Right forelimb (tissue), 1 donor: ENCODE measurements at regions not wholly inside any gene's neighbourhood (a gene's known extent, or its start where the extent isn't known, plus 50 kb on each side); places are given as distances from the start of the nearest gene placed in this dataset.

ENCODE experiments used
- DNase-seq: peaks from one replicate; pipeline ENCODE4 v3.0.0-alpha.2; 2018

GRCh38 chr5:144582066-144582465 lies 411.4 kb downstream of the KCTD16 start:
- DNase-seq: no peak

GRCh38 chr5:144581044-144581443 lies 410.4 kb downstream of the KCTD16 start:
- no peak for DNase-seq

GRCh38 chr5:144577676-144578075 lies 407.0 kb downstream of the KCTD16 start:
- no peak for DNase-seq

GRCh38 chr5:144575736-144576135 lies 405.1 kb downstream of the KCTD16 start:
- DNase-seq: no peak

- DNase-seq: no peak
Measured at GRCh38 chr5:144567421-144567780, 396.7 kb downstream of the KCTD16 start.

GRCh38 chr5:144566747-144567420 lies 396.2 kb downstream of the KCTD16 start:
- DNase-seq: no peak

GRCh38 chr5:144549580-144549979 lies 378.9 kb downstream of the KCTD16 start:
- DNase-seq: peak; percentile 48

- no peak for DNase-seq
Measured at GRCh38 chr5:144548936-144549335, 378.3 kb downstream of the KCTD16 start.

GRCh38 chr5:144547098-144547499 lies 376.4 kb downstream of the KCTD16 start:
- DNase-seq: no peak

GRCh38 chr5:144538845-144539244 lies 368.2 kb downstream of the KCTD16 start:
- no peak for DNase-seq
